H1 (cell line): ENCODE measurements at regions not wholly inside any gene's neighbourhood (a gene's known extent, or its start where the extent isn't known, plus 50 kb on each side); places are given as distances from the start of the nearest gene placed in this dataset.

Experiments used
- CHD1 ChIP-seq: IDR thresholded peaks from 2 replicates; pipeline ENCODE4 v1.6.1; 2012; ENCODE audit warnings: low read depth, low read length, improper control_type of control experiment
- CHD7 ChIP-seq: fragments of 300-600 bp; sonication (generic); IDR thresholded peaks from 2 replicates; pipeline ENCODE4 v1.7.1; 2012; ENCODE audit warnings: low read length, moderate library complexity, mild to moderate bottlenecking, inconsistent platforms; ENCODE audit not compliant: insufficient replicate concordance
- GABPA ChIP-seq: IDR thresholded peaks from 2 replicates; pipeline ENCODE4 v1.6.1; 2011; ENCODE audit warnings: mild to moderate bottlenecking, low read length, moderate library complexity, borderline replicate concordance; ENCODE audit not compliant: insufficient read depth
- JUND ChIP-seq: IDR thresholded peaks from 2 replicates; pipeline ENCODE4 v1.6.1; 2011; ENCODE audit warnings: mild to moderate bottlenecking, improper control_type of control experiment, low read length
- POLR2A ChIP-seq, 2 experiments: IDR thresholded peaks; 1 replicate in 1 of 2; 2 replicates in 1 of 2; pipeline ENCODE4 v1.6.1; 2011; ENCODE audit warnings: low read depth in 2 of 2, low read length in 2 of 2, mild to moderate bottlenecking in 2 of 2; ENCODE audit errors: control extremely low read depth in 1 of 2
- RFX5 ChIP-seq: IDR thresholded peaks from 2 replicates; pipeline ENCODE4 v1.6.1; 2011; ENCODE audit warnings: low read depth, low read length, improper control_type of control experiment, borderline replicate concordance

GRCh38 chrX:65602221-65602560, 65.3 kb upstream of the MSN start (continued):
- TF ChIP-seq GABPA (no peak), POLR2A (IDR thresholded peaks at IDR 0.05; ENCODE audit: control extremely low read depth in 1 of 2, low read depth in 2 of 2, low read length in 2 of 2) (no peak), CHD7 (no peak), CHD1 (no peak), JUND (no peak), RFX5 (no peak)
